ENCODE measurements at regions not wholly inside any gene's neighbourhood (a gene's known extent, or its start where the extent isn't known, plus 50 kb on each side); places are given as distances from the start of the nearest gene placed in this dataset.
A peak's percentile ranks its signal among the peaks of the same experiment; 100 is the strongest.

DNA sequence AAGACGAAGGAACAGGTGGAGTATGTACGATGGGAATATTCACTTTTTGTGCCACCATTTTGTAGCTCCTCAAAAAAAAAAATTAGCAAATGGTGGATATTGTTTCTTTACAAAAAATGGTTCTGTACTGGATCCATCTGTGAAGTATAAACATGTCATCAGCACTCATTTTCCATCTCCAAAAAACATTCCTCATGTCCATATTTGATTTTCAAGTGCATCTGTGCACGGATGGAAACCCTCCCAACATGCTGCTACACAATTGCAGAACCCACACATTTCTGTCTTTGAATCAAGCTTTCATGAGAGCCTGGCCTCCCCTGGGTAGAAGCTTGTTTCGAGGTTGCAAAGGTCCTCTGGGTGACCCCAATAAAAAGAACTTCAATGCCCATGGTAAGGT lies 59.6 kb upstream of the ZEB2 start:
- intact Hi-C loops (cut with micrococcal nuclease), result no loop called here
- H3K27me3 Mint-ChIP-seq (ENCODE audit: low read depth), result peaks cover 40% of the 10 kb centered on the region
- H3K36me3 Mint-ChIP-seq (ENCODE audit: low read depth), result no peaks in the 10 kb centered on the region
- H3K27ac Mint-ChIP-seq, result no peak overlapping the region
- H3K4me1 Mint-ChIP-seq (ENCODE audit: low read depth), result peaks cover 12% of the 10 kb centered on the region
- no peak for DNase-seq (ENCODE audit: low spot score)
- no peaks in the 10 kb centered on the region for H3K9me3 Mint-ChIP-seq
- H3K4me3 Mint-ChIP-seq (ENCODE audit: low read depth), result no peak overlapping the region

DNA sequence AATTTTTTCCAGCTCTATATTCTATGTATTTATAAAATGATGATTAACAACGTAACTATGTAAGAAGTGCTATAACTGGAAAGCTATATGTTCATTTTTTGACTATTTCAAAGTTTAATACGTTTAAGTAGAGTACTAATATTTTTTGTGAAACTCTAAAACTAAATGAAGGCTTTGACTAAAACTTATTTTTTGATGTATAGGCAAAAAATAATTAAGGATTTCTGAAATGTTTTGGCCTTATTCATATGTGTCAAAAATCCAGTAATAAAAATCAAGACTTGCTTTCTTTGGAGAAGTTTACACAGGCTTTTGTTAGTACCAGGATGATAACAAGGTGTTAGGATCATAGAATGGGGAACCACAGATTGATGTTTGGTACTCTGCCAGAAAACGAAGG lies 58.2 kb upstream of the ZEB2 start:
- intact Hi-C loops (cut with micrococcal nuclease), result no loop called here
- H3K36me3 Mint-ChIP-seq (ENCODE audit: low read depth), result no peaks in the 10 kb centered on the region
- peaks cover 10% of the 10 kb centered on the region for H3K4me1 Mint-ChIP-seq (ENCODE audit: low read depth)
- no peaks in the 10 kb centered on the region for H3K9me3 Mint-ChIP-seq
- H3K4me3 Mint-ChIP-seq (ENCODE audit: low read depth), result no peak overlapping the region
- no peak for DNase-seq (ENCODE audit: low spot score)
- H3K27me3 Mint-ChIP-seq (ENCODE audit: low read depth), result peaks cover 32% of the 10 kb centered on the region
- no peak overlapping the region for H3K27ac Mint-ChIP-seq

DNA sequence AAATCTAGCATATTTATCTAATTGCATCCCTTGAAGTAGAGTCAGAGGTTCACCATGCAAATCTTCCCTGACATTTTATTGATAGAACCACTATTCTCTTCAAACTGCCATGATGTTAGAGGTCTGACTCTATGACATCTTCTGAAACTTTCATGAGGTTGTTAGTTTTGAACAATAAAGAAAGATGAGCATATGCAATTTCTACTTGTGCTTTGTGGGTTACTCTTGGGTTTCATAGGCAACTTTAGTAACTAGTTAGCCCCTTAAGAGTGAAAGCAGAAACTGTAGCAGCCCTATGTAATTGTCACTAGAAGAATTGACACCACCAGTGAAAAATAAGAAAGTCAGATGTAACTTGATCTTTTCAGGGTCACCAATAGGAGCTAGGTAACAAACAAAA lies 53.1 kb upstream of the ZEB2 start:
- Mint-ChIP-seq H3K4me3 (ENCODE audit: low read depth) (no peak overlapping the region), H3K36me3 (ENCODE audit: low read depth) (no peaks in the 10 kb centered on the region), H3K27ac (no peak overlapping the region), H3K9me3 (no peaks in the 10 kb centered on the region), H3K4me1 (ENCODE audit: low read depth) (peaks cover 24% of the 10 kb centered on the region), H3K27me3 (ENCODE audit: low read depth) (peaks cover 21% of the 10 kb centered on the region)
- intact Hi-C loops (cut with micrococcal nuclease), result loop anchor here (1.0 to 5.0 kb wide), 7 partner anchors 20 to 486 kb away; no protein-coding TSS in a partner anchor
- DNase-seq (ENCODE audit: low spot score), result no peak

DNA sequence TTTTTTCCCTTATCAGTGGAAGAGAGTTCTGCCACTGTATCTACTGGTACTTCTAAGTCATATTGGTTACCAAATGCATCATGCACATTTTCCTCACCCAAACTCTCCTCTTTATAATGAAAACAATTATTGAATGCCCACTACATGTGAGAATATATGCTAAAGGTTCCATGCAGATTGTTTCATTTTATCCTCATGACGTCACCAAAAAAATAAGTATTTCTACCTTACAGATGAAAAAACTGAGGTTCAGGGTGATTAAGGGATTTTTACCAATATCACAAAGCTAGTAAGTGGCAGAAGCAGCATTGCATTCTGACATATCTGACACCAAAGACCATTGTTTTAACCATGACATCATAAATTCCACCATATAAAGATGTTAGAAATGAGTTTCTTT lies 51.9 kb upstream of the ZEB2 start:
- H3K9me3 Mint-ChIP-seq, result no peaks in the 10 kb centered on the region
- H3K4me1 Mint-ChIP-seq (ENCODE audit: low read depth), result peaks cover 24% of the 10 kb centered on the region
- H3K4me3 Mint-ChIP-seq (ENCODE audit: low read depth), result no peak overlapping the region
- peak overlapping the region; percentile 31 for H3K27ac Mint-ChIP-seq
- intact Hi-C loops (cut with micrococcal nuclease), result loop anchor here (2.0 to 5.0 kb wide), 7 partner anchors 54 to 484 kb away; no protein-coding TSS in a partner anchor
- peaks cover 19% of the 10 kb centered on the region for H3K27me3 Mint-ChIP-seq (ENCODE audit: low read depth)
- no peaks in the 10 kb centered on the region for H3K36me3 Mint-ChIP-seq (ENCODE audit: low read depth)
- DNase-seq (ENCODE audit: low spot score), result no peak

DNA sequence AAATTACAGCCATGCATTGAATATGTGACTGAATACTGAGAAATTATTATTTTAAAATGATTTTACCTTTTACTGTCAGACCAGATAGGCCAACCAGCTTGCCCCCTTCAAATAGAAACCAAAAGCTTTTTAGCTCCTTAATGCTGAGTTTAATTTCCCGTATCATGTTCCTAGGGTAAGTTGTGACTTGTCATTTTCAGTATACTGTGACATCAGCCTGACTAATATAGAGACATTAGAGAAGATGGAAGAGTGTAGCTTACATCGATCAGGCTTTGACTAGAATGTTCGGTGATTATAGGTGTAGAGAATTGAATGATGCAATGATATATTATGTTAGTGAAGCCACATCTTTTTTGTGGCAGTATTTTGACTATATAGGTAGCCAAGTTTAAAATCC lies 50.6 kb upstream of the ZEB2 start:
- Mint-ChIP-seq H3K4me3 (ENCODE audit: low read depth) (no peak overlapping the region), H3K9me3 (no peaks in the 10 kb centered on the region), H3K4me1 (ENCODE audit: low read depth) (peaks cover 24% of the 10 kb centered on the region), H3K27me3 (ENCODE audit: low read depth) (peaks cover 21% of the 10 kb centered on the region), H3K27ac (no peak overlapping the region), H3K36me3 (ENCODE audit: low read depth) (no peaks in the 10 kb centered on the region)
- intact Hi-C loops (cut with micrococcal nuclease), result loop anchor here (2.0 to 5.0 kb wide), 7 partner anchors 53 to 483 kb away; no protein-coding TSS in a partner anchor
- no peak for DNase-seq (ENCODE audit: low spot score)
